Osteoblast (primary cell): ENCODE measurements at regions not wholly inside any gene's neighbourhood (a gene's known extent, or its start where the extent isn't known, plus 50 kb on each side); places are given as distances from the start of the nearest gene placed in this dataset.
A peak's percentile ranks its signal among the peaks of the same experiment; 100 is the strongest.

ENCODE experiments used
- DNase-seq: peaks from one replicate; pipeline ENCODE4 v3.0.0; 2011; ENCODE audit warnings: low spot score, mixed read lengths; ENCODE audit not compliant: insufficient read length; ENCODE audit errors: missing footprints
- H2AFZ ChIP-seq: 2 replicates; pipeline ENCODE4 v1.6.0; 2011; ENCODE audit warnings: mild to moderate bottlenecking, low read length
- H3K27ac ChIP-seq: 2 replicates; pipeline ENCODE4 v1.5.1; 2011; ENCODE audit warnings: mild to moderate bottlenecking, low read depth, low read length, moderate library complexity
- H3K27me3 ChIP-seq: 2 replicates; pipeline ENCODE4 v1.6.0; 2012; ENCODE audit warnings: mild to moderate bottlenecking, control low read depth, inconsistent platforms, low read length, moderate library complexity; ENCODE audit not compliant: insufficient read depth
- H3K36me3 ChIP-seq: 2 replicates; pipeline ENCODE4 v1.5.1; 2011; ENCODE audit warnings: mild to moderate bottlenecking, low read length, control low read depth, moderate library complexity; ENCODE audit not compliant: insufficient read depth
- H3K4me1 ChIP-seq: 2 replicates; pipeline ENCODE4 v1.5.1; 2011; ENCODE audit warnings: mild to moderate bottlenecking, low read length, control low read depth, moderate library complexity; ENCODE audit not compliant: insufficient read depth
- H3K4me2 ChIP-seq: 2 replicates; pipeline ENCODE4 v1.6.0; 2011; ENCODE audit warnings: mild to moderate bottlenecking, low read length; ENCODE audit not compliant: insufficient read depth
- H3K4me3 ChIP-seq: fragments of 200-600 bp; sonication (generic); 3 replicates; pipeline ENCODE4 v1.5.1; 2012; ENCODE audit warnings: mild to moderate bottlenecking, low read length, inconsistent platforms; ENCODE audit not compliant: insufficient read depth
- H3K79me2 ChIP-seq: 2 replicates; pipeline ENCODE4 v1.6.0; 2012; ENCODE audit warnings: mild to moderate bottlenecking, low read length, control low read depth, inconsistent platforms; ENCODE audit not compliant: insufficient read depth
- H3K9me3 ChIP-seq: 2 replicates; pipeline ENCODE4 v1.5.1; 2011; ENCODE audit warnings: low read depth, low read length, control low read depth
- H4K20me1 ChIP-seq: 2 replicates; pipeline ENCODE4 v1.6.0; 2012; ENCODE audit warnings: mild to moderate bottlenecking, low read length, control low read depth; ENCODE audit not compliant: insufficient read depth
- CTCF ChIP-seq: IDR thresholded peaks from 2 replicates; pipeline ENCODE4 v1.5.1; 2011; ENCODE audit warnings: mild to moderate bottlenecking, low read depth, low read length, moderate library complexity; ENCODE audit errors: extremely low read depth

GRCh38 chr3:153976891-153977554 lies 144.2 kb upstream of the ARHGEF26 start:
- TF ChIP-seq CTCF: no peak
- H3K36me3 ChIP-seq: no peaks in the 10 kb centered on the region
- no peak overlapping the region for H3K4me2 ChIP-seq
- H2AFZ ChIP-seq: no peak overlapping the region
- H3K9me3 ChIP-seq: no peaks in the 10 kb centered on the region
- H3K79me2 ChIP-seq: no peaks in the 10 kb centered on the region
- DNase-seq: peak; percentile 47
- no peaks in the 10 kb centered on the region for H3K27me3 ChIP-seq
- no peaks in the 10 kb centered on the region for H3K4me1 ChIP-seq
- no peak overlapping the region for H3K4me3 ChIP-seq
- H4K20me1 ChIP-seq: no peaks in the 10 kb centered on the region
- no peak overlapping the region for H3K27ac ChIP-seq

DNA sequence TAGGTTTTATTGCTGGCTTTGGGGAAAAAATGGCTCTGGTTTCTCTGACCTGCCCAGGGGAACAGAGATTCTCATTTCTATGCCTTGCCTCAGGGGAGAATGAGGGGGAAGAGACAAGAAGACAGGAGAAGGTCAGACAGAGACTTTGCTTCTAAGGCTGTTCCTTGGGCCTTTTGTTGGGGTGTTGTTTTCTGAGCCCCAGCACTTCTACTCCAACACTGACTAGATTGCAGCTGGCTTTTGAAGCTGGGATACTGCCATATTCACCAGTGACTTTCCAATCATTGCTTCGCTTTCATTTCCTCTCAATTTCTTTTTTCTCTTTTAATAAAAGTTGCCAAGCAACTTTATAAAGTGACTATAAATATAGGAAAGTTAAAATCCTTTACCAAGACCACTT lies 143.2 kb upstream of the ARHGEF26 start:
- no peak for DNase-seq
- no peak overlapping the region for H2AFZ ChIP-seq
- H3K79me2 ChIP-seq: no peaks in the 10 kb centered on the region
- no peak overlapping the region for H3K27ac ChIP-seq
- no peaks in the 10 kb centered on the region for H3K9me3 ChIP-seq
- no peaks in the 10 kb centered on the region for H3K27me3 ChIP-seq
- no peaks in the 10 kb centered on the region for H4K20me1 ChIP-seq
- H3K4me2 ChIP-seq: no peak overlapping the region
- no peak for TF ChIP-seq CTCF
- H3K36me3 ChIP-seq: no peaks in the 10 kb centered on the region
- no peaks in the 10 kb centered on the region for H3K4me1 ChIP-seq
- no peak overlapping the region for H3K4me3 ChIP-seq

- no peak for DNase-seq
- Histone ChIP-seq H3K9me3 (no peaks in the 10 kb centered on the region), H2AFZ (no peak overlapping the region), H4K20me1 (no peaks in the 10 kb centered on the region), H3K4me3 (no peak overlapping the region), H3K4me2 (no peak overlapping the region), H3K27me3 (no peaks in the 10 kb centered on the region), H3K27ac (no peak overlapping the region), H3K36me3 (no peaks in the 10 kb centered on the region), H3K79me2 (no peaks in the 10 kb centered on the region), H3K4me1 (no peaks in the 10 kb centered on the region)
- no peak for TF ChIP-seq CTCF
Observed at GRCh38 chr3:153979418-153980251, 141.6 kb upstream of the ARHGEF26 start.

DNA sequence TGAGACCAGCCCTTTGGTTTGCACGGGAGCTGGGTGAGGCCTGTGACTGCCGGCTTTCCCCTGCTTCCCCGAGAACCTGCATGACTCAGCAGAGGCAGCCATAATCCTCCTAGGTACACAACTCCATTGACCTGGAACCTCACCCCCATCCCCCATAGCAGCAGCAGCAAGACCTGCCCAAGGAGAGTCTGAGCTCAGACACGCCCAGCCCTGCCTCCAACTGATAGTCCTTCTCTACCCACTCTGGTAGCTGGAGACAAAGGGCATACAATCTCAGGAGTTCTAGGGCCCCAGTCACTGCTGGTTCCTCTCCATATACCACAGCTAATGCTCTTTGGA lies 141.0 kb upstream of the ARHGEF26 start:
- H2AFZ ChIP-seq: no peak overlapping the region
- H3K27me3 ChIP-seq: no peaks in the 10 kb centered on the region
- H3K36me3 ChIP-seq: no peaks in the 10 kb centered on the region
- H3K79me2 ChIP-seq: no peaks in the 10 kb centered on the region
- no peak overlapping the region for H3K4me3 ChIP-seq
- no peak for TF ChIP-seq CTCF
- H3K4me2 ChIP-seq: no peak overlapping the region
- no peaks in the 10 kb centered on the region for H4K20me1 ChIP-seq
- DNase-seq: no peak
- H3K9me3 ChIP-seq: no peaks in the 10 kb centered on the region
- H3K27ac ChIP-seq: no peak overlapping the region
- no peaks in the 10 kb centered on the region for H3K4me1 ChIP-seq
